ENCODE measurements at regions not wholly inside any gene's neighbourhood (a gene's known extent, or its start where the extent isn't known, plus 50 kb on each side); places are given as distances from the start of the nearest gene placed in this dataset.

- TF ChIP-seq POLR2A (IDR thresholded peaks at IDR 0.05) (no peak), CTCF (IDR thresholded peaks at IDR 0.05) (no peak)
Observed at GRCh38 chr1:73331726-73332125, 866.2 kb downstream of the LRRIQ3 start.

Data from uterus (tissue), 2 donors.